ENCODE measurements at regions not wholly inside any gene's neighbourhood (a gene's known extent, or its start where the extent isn't known, plus 50 kb on each side); places are given as distances from the start of the nearest gene placed in this dataset.

DNA sequence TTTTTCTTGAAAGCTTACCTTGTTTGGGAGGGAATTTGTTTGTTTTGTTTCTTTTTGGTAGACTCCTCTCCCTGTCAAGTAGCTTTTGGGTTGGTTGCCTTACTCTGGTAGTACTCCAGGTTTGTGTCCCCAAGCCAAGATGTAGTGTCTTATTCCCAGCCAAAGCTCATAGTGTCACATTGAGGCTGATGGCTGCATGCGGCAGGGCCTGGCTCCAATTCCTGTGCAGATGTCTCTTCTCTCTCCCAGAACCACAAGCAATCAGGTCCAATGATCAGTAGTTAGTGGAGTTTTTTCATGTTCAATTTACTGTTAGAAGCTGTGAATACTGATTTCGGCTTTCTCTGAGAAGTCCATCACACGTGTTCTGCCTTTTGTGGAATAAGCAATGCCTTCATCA, 221.1 kb upstream of the THBS1 start:
- Histone ChIP-seq H2BK12ac (ENCODE audit: low read depth, low read length) (no peak overlapping the region), H3K4me3 (ENCODE audit: extremely low read depth in 1 of 4, insufficient read depth in 2 of 4, low read depth in 3 of 4, low read length in 4 of 4) (no peak overlapping the region), H3K23ac (ENCODE audit: insufficient read length) (no peak overlapping the region), H4K8ac (ENCODE audit: extremely low read depth, insufficient read depth, low read length) (no peak overlapping the region), H3K79me2 (ENCODE audit: control insufficient read depth in 1 of 2, insufficient read depth in 2 of 2, low read length in 2 of 2) (no peaks in the 10 kb centered on the region), H2BK20ac (ENCODE audit: low read length) (no peak overlapping the region), H4K20me1 (replicated peaks in 1 of 2; ENCODE audit: control insufficient read depth in 1 of 2, insufficient read depth in 2 of 2, low read length in 2 of 2) (no peaks in the 10 kb centered on the region), H3K4me2 (ENCODE audit: insufficient read depth in 1 of 2, low read depth in 2 of 2, low read length in 2 of 2) (no peak overlapping the region), H3K4me1 (replicated peaks in 1 of 4; ENCODE audit: control insufficient read depth in 3 of 4, insufficient read depth in 4 of 4, low read length in 3 of 4) (no peaks in the 10 kb centered on the region), H2BK5ac (ENCODE audit: low read depth, low read length) (no peak overlapping the region), H3K23me2 (ENCODE audit: low read depth, low read length) (no peaks in the 10 kb centered on the region), H3K36me3 (ENCODE audit: control insufficient read depth in 2 of 4, insufficient read depth in 4 of 4, low read length in 3 of 4) (no peaks in the 10 kb centered on the region), H4K91ac (replicated peaks; ENCODE audit: insufficient read length, low read length) (no peak overlapping the region), H2BK120ac (replicated peaks; ENCODE audit: low read depth, low read length) (no peak overlapping the region), H2AFZ (ENCODE audit: low read length) (no peak overlapping the region), H3K4ac (replicated peaks; ENCODE audit: insufficient read length, low read depth, low read length) (no peak overlapping the region), H3K27ac (ENCODE audit: low read depth, low read length) (no peak overlapping the region), H3K27me3 (replicated peaks in 1 of 4; ENCODE audit: control insufficient read depth in 3 of 4, extremely low read depth in 1 of 4, insufficient read depth in 3 of 4, low read length in 3 of 4) (no peaks in the 10 kb centered on the region), H3K9me3 (ENCODE audit: insufficient read depth in 2 of 2, low read depth in 1 of 2, low read length in 1 of 2) (no peaks in the 10 kb centered on the region), H3K79me1 (ENCODE audit: low read depth, low read length) (no peaks in the 10 kb centered on the region), H2BK15ac (ENCODE audit: low read length) (no peak overlapping the region), H2AK5ac (ENCODE audit: low read depth, low read length) (no peak overlapping the region), H4K5ac (ENCODE audit: insufficient read length, low read depth, low read length) (no peak overlapping the region), H3K14ac (ENCODE audit: insufficient read length) (no peak overlapping the region), H3K9ac (replicated peaks in 1 of 4; ENCODE audit: extremely low read depth in 1 of 4, low read depth in 3 of 4, low read length in 3 of 4) (no peak overlapping the region), H3K56ac (replicated peaks; ENCODE audit: insufficient read length, low read depth, low read length) (no peak overlapping the region), H3K18ac (ENCODE audit: extremely low read depth, low read length) (no peak overlapping the region)
- 64% methylated on average over 3 of the region's 3 CpGs; no CpG with 5 or more reads in 1 of the 2 experiments for WGBS, 2 experiments (ENCODE audit: extremely low coverage in 1 of 2, insufficient coverage in 1 of 2, insufficient read length in 1 of 2, insufficient replicate concordance in 2 of 2, low coverage in 1 of 2, low lambda C conversion rate in 2 of 2, missing lambda C conversion rate in 1 of 2)
- DNase-seq (ENCODE audit: low read depth in 1 of 2, low spot score in 2 of 2) (no peak), FAIRE-seq (no peak)
- POLR2A ChIA-PET (ENCODE audit: partially characterized antibody): interaction anchor here (1.0 kb wide), 1 partner anchor 9 kb away, joined by 4 read pairs; no protein-coding TSS in a partner anchor
- CTCF ChIA-PET (ENCODE audit: partially characterized antibody): interaction anchor here (1.6 kb wide), 1 partner anchor 222 kb away, joined by 5 read pairs; the partner anchor contains the start of gene THBS1
- no peak for TF ChIP-seq SRF (IDR thresholded peaks at IDR 0.05; ENCODE audit: low read depth, low read length)
- TF ChIP-seq NANOG (IDR thresholded peaks at IDR 0.05; ENCODE audit: insufficient read depth, low read depth, low read length, poor library complexity, severe bottlenecking): no peak
- no peak for TF ChIP-seq HDAC2 (IDR thresholded peaks at IDR 0.05; ENCODE audit: borderline replicate concordance in 1 of 2, low read depth in 2 of 2, low read length in 2 of 2)
- TF ChIP-seq GABPA (IDR thresholded peaks at IDR 0.05; ENCODE audit: borderline replicate concordance, insufficient read depth, low read length): no peak
- TF ChIP-seq RXRA (IDR thresholded peaks at IDR 0.05; ENCODE audit: insufficient read depth, low read depth, low read length): no peak
- TF ChIP-seq CEBPB (IDR thresholded peaks at IDR 0.05; ENCODE audit: low read depth, low read length): no peak
- TF ChIP-seq CBX8 (IDR thresholded peaks at IDR 0.05; ENCODE audit: borderline replicate concordance, low read depth, low read length): no peak
- TF ChIP-seq SP4 (IDR thresholded peaks at IDR 0.05; ENCODE audit: low read length): no peak
- no peak for TF ChIP-seq TAF7 (optimal IDR thresholded peaks at IDR 0.05; ENCODE audit: borderline replicate concordance, low read depth, low read length)
- no peak for TF ChIP-seq YY1 (IDR thresholded peaks at IDR 0.05; ENCODE audit: low read depth, low read length)
- TF ChIP-seq SAP30 (IDR thresholded peaks at IDR 0.05; ENCODE audit: insufficient read depth, insufficient replicate concordance, low read length): no peak
- TF ChIP-seq JUN (IDR thresholded peaks at IDR 0.05; ENCODE audit: low read depth, low read length): no peak
- TF ChIP-seq CBX5 (IDR thresholded peaks at IDR 0.05; ENCODE audit: low read depth, low read length): no peak
- TF ChIP-seq MAFK (IDR thresholded peaks at IDR 0.05; ENCODE audit: low read depth, low read length): no peak
- no peak for TF ChIP-seq SP2 (IDR thresholded peaks at IDR 0.05; ENCODE audit: low read length)
